ENCODE measurements at regions not wholly inside any gene's neighbourhood (a gene's known extent, or its start where the extent isn't known, plus 50 kb on each side); places are given as distances from the start of the nearest gene placed in this dataset.

DNA sequence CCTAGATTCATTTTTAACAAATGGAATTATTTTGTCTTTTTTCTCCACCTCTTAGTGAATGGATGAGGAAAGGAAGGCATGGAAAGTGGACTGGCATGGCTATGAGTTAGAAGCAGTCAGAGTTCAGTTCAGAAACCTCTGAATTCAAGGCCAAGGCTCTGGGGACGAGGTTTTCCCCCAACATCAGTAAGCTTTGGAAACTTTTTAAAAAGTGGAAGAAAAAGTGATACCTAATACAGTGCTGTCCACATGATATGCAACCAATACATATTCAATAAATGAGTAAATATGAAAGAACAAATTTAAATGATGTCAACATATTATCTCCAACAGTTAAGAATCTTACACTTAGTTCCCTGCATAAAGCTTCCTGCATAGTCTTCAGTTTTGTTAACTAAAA lies 204.7 kb downstream of the HLX start:
- H3K9me3 Mint-ChIP-seq (ENCODE audit: insufficient read depth) = peaks cover 2% of the 10 kb centered on the region
- H3K4me3 Mint-ChIP-seq = no peak overlapping the region
- Histone ChIP-seq H3K4me3 (ENCODE audit: control extremely low read depth in 1 of 5, extremely low read depth in 1 of 5, insufficient read depth in 1 of 5, low read depth in 2 of 5, low read length in 4 of 5) (no peak overlapping the region), H2AFZ (ENCODE audit: insufficient read depth, low read depth, low read length, poor library complexity, severe bottlenecking) (no peak overlapping the region), H3K4me1 (ENCODE audit: control insufficient read depth in 2 of 2, insufficient read depth in 2 of 2, low read length in 2 of 2) (no peaks in the 10 kb centered on the region), H3K9me3 (ENCODE audit: control extremely low read depth in 1 of 3, control insufficient read depth in 2 of 3, insufficient read depth in 1 of 3, low read length in 2 of 3) (no peaks in the 10 kb centered on the region), H3K36me3 (replicated peaks in 1 of 2; ENCODE audit: control extremely low read depth in 1 of 2, control insufficient read depth in 1 of 2, extremely low read depth in 1 of 2, insufficient read depth in 2 of 2, low read length in 1 of 2) (no peaks in the 10 kb centered on the region), H3K4me2 (replicated peaks; ENCODE audit: low read depth, low read length, poor library complexity, severe bottlenecking) (no peak overlapping the region), H3K79me2 (ENCODE audit: control insufficient read depth, insufficient read depth, low read length) (no peaks in the 10 kb centered on the region), H3K27ac (ENCODE audit: low read length in 2 of 2) (no peak overlapping the region), H3K9ac (ENCODE audit: low read length) (no peak overlapping the region), H3K27me3 (replicated peaks in 1 of 4; ENCODE audit: control extremely low read depth in 1 of 4, control insufficient read depth in 3 of 4, insufficient read depth in 4 of 4, low read length in 3 of 4) (no peaks in the 10 kb centered on the region), H4K20me1 (ENCODE audit: control insufficient read depth, insufficient read depth, low read length, poor library complexity, severe bottlenecking) (no peaks in the 10 kb centered on the region)
- CTCF ChIA-PET = interaction anchor here (1.0 to 2.0 kb wide), 2 partner anchors 9 to 16 kb away, joined by 3 to 5 read pairs; no protein-coding TSS in a partner anchor
- H3K27ac Mint-ChIP-seq = no peak overlapping the region
- no peak for DNase-seq
- no peaks in the 10 kb centered on the region for H3K27me3 Mint-ChIP-seq
- intact Hi-C loops (cut with micrococcal nuclease) = no loop called here
- POLR2A ChIA-PET = no interaction called here
- peaks cover 4% of the 10 kb centered on the region for H3K4me1 Mint-ChIP-seq
- no CpG with 5 or more reads among the region's 1 CpG for WGBS (ENCODE audit: insufficient coverage)
- TF ChIP-seq, protein P1, sequence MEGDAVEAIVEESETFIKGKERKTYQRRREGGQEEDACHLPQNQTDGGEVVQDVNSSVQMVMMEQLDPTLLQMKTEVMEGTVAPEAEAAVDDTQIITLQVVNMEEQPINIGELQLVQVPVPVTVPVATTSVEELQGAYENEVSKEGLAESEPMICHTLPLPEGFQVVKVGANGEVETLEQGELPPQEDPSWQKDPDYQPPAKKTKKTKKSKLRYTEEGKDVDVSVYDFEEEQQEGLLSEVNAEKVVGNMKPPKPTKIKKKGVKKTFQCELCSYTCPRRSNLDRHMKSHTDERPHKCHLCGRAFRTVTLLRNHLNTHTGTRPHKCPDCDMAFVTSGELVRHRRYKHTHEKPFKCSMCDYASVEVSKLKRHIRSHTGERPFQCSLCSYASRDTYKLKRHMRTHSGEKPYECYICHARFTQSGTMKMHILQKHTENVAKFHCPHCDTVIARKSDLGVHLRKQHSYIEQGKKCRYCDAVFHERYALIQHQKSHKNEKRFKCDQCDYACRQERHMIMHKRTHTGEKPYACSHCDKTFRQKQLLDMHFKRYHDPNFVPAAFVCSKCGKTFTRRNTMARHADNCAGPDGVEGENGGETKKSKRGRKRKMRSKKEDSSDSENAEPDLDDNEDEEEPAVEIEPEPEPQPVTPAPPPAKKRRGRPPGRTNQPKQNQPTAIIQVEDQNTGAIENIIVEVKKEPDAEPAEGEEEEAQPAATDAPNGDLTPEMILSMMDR (IDR thresholded peaks at IDR 0.05) = no peak
- no peak for TF ChIP-seq EZH2 (IDR thresholded peaks at IDR 0.05; ENCODE audit: borderline replicate concordance, insufficient read depth, low read depth, low read length, poor library complexity, severe bottlenecking)
- no peak for ATAC-seq (ENCODE audit: low read depth)

DNA sequence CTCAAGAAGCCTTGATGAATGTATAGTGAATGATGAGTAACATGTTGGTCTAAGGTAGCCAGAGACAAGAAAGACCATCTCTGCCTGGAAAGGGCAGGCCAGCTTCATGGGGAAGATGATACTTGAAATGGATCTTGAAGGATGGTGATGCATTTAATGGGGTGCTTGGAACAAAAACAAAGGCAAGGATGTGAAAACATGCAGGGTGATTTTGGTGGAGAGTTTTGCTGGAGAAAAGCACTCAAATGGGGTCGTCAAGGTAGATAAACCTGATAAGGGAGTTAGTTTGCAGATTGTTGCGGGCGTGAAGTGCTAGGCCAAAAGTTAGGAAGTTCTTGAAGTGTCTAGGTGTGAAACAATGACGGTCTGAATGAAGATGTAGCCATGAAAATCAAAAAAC lies 205.4 kb downstream of the HLX start:
- no peaks in the 10 kb centered on the region for H3K27me3 Mint-ChIP-seq
- H3K36me3 ChIP-seq (replicated peaks in 1 of 2; ENCODE audit: control extremely low read depth in 1 of 2, control insufficient read depth in 1 of 2, extremely low read depth in 1 of 2, insufficient read depth in 2 of 2, low read length in 1 of 2) = no peaks in the 10 kb centered on the region
- DNase-seq (no peak), ATAC-seq (ENCODE audit: low read depth) (no peak)
- no peaks in the 10 kb centered on the region for H3K79me2 ChIP-seq (ENCODE audit: control insufficient read depth, insufficient read depth, low read length)
- WGBS (ENCODE audit: insufficient coverage) = no CpG with 5 or more reads among the region's 4 CpGs
- H3K4me1 ChIP-seq (ENCODE audit: control insufficient read depth in 2 of 2, insufficient read depth in 2 of 2, low read length in 2 of 2) = no peaks in the 10 kb centered on the region
- no peaks in the 10 kb centered on the region for H4K20me1 ChIP-seq (ENCODE audit: control insufficient read depth, insufficient read depth, low read length, poor library complexity, severe bottlenecking)
- no peak overlapping the region for H3K27ac ChIP-seq (ENCODE audit: low read length in 2 of 2)
- no peak overlapping the region for H3K4me3 ChIP-seq (ENCODE audit: control extremely low read depth in 1 of 5, extremely low read depth in 1 of 5, insufficient read depth in 1 of 5, low read depth in 2 of 5, low read length in 4 of 5)
- no peak overlapping the region for H3K4me2 ChIP-seq (replicated peaks; ENCODE audit: low read depth, low read length, poor library complexity, severe bottlenecking)
- no peak overlapping the region for H2AFZ ChIP-seq (ENCODE audit: insufficient read depth, low read depth, low read length, poor library complexity, severe bottlenecking)
- H3K27ac Mint-ChIP-seq = no peak overlapping the region
- peaks cover 2% of the 10 kb centered on the region for H3K9me3 Mint-ChIP-seq (ENCODE audit: insufficient read depth)
- TF ChIP-seq EZH2 (IDR thresholded peaks at IDR 0.05; ENCODE audit: borderline replicate concordance, insufficient read depth, low read depth, low read length, poor library complexity, severe bottlenecking) = no peak
- TF ChIP-seq, protein P1 (IDR thresholded peaks at IDR 0.05) = no peak
- ChIA-PET POLR2A (no interaction called here), CTCF (interaction anchor here (2.0 kb wide), 1 partner anchor 8 kb away, joined by 5 read pairs; no protein-coding TSS in a partner anchor)
- peaks cover 4% of the 10 kb centered on the region for H3K4me1 Mint-ChIP-seq
- H3K27me3 ChIP-seq (replicated peaks in 1 of 4; ENCODE audit: control extremely low read depth in 1 of 4, control insufficient read depth in 3 of 4, insufficient read depth in 4 of 4, low read length in 3 of 4) = no peaks in the 10 kb centered on the region
- intact Hi-C loops (cut with micrococcal nuclease) = no loop called here
- no peak overlapping the region for H3K4me3 Mint-ChIP-seq
- no peaks in the 10 kb centered on the region for H3K9me3 ChIP-seq (ENCODE audit: control extremely low read depth in 1 of 3, control insufficient read depth in 2 of 3, insufficient read depth in 1 of 3, low read length in 2 of 3)
- H3K9ac ChIP-seq (ENCODE audit: low read length) = no peak overlapping the region

Measured in B cell (primary cell).